Activated CD4-positive, alpha-beta T cell treated with anti-CD3 and anti-CD28 coated beads, Interleukin-2, amount 10 ng/mL, durations not matched to agents 24 days and 14 days (primary cell): ENCODE measurements at regions not wholly inside any gene's neighbourhood (a gene's known extent, or its start where the extent isn't known, plus 50 kb on each side); places are given as distances from the start of the nearest gene placed in this dataset.

Source experiments
- DNase-seq: peaks from one replicate; pipeline ENCODE4 v3.0.0; 2022
- H3K27ac Mint-ChIP-seq: one replicate; pipeline ENCODE4 v1.8.0; 2022; ENCODE audit warnings: mild to moderate bottlenecking, mixed read lengths
- H3K27me3 Mint-ChIP-seq: one replicate; pipeline ENCODE4 v1.8.0; 2022; ENCODE audit warnings: mixed read lengths
- H3K36me3 Mint-ChIP-seq: one replicate; pipeline ENCODE4 v1.8.0; 2022; ENCODE audit warnings: low read depth, mild to moderate bottlenecking, mixed read lengths
- H3K4me1 Mint-ChIP-seq: one replicate; pipeline ENCODE4 v1.8.0; 2021; ENCODE audit warnings: mixed read lengths
- H3K4me3 Mint-ChIP-seq: one replicate; pipeline ENCODE4 v1.8.0; 2022; ENCODE audit warnings: mild to moderate bottlenecking, moderate library complexity, mixed read lengths
- H3K9me3 Mint-ChIP-seq: one replicate; pipeline ENCODE4 v1.8.0; 2021; ENCODE audit warnings: mixed read lengths
- intact Hi-C: fragments of 100-400 bp; cut with micrococcal nuclease; formaldehyde crosslinking; loops from one replicate; pipeline ENCODE4 v1.15.1; 2023

GRCh38 chr1:98502937-98503336, 158.6 kb upstream of the SNX7 start:
- Mint-ChIP-seq H3K36me3 (no peaks in the 10 kb centered on the region), H3K4me3 (no peak overlapping the region), H3K27ac (no peak overlapping the region), H3K4me1 (no peaks in the 10 kb centered on the region), H3K9me3 (peaks cover 14% of the 10 kb centered on the region), H3K27me3 (no peaks in the 10 kb centered on the region)
- no peak for DNase-seq
- intact Hi-C loops, result no loop called here

GRCh38 chr1:98500324-98500723, 161.2 kb upstream of the SNX7 start:
- H3K27ac Mint-ChIP-seq, result no peak overlapping the region
- H3K4me3 Mint-ChIP-seq, result no peak overlapping the region
- peaks cover 14% of the 10 kb centered on the region for H3K9me3 Mint-ChIP-seq
- no peaks in the 10 kb centered on the region for H3K27me3 Mint-ChIP-seq
- H3K4me1 Mint-ChIP-seq, result no peaks in the 10 kb centered on the region
- H3K36me3 Mint-ChIP-seq, result no peaks in the 10 kb centered on the region
- no peak for DNase-seq
- intact Hi-C loops, result no loop called here

- intact Hi-C loops, result no loop called here
- H3K9me3 Mint-ChIP-seq, result peaks cover 8% of the 10 kb centered on the region
- H3K4me1 Mint-ChIP-seq, result no peaks in the 10 kb centered on the region
- H3K4me3 Mint-ChIP-seq, result no peak overlapping the region
- no peak overlapping the region for H3K27ac Mint-ChIP-seq
- H3K36me3 Mint-ChIP-seq, result no peaks in the 10 kb centered on the region
- no peak for DNase-seq
- H3K27me3 Mint-ChIP-seq, result no peaks in the 10 kb centered on the region
Observed at GRCh38 chr1:98498651-98499050, 162.9 kb upstream of the SNX7 start.

GRCh38 chr1:98497497-98497896, 164.0 kb upstream of the SNX7 start:
- H3K4me3 Mint-ChIP-seq, result no peak overlapping the region
- peaks cover 8% of the 10 kb centered on the region for H3K9me3 Mint-ChIP-seq
- no peaks in the 10 kb centered on the region for H3K36me3 Mint-ChIP-seq
- intact Hi-C loops, result no loop called here
- H3K27me3 Mint-ChIP-seq, result no peaks in the 10 kb centered on the region
- no peaks in the 10 kb centered on the region for H3K4me1 Mint-ChIP-seq
- no peak overlapping the region for H3K27ac Mint-ChIP-seq
- DNase-seq, result no peak

- no peaks in the 10 kb centered on the region for H3K36me3 Mint-ChIP-seq
- no peak overlapping the region for H3K4me3 Mint-ChIP-seq
- DNase-seq, result no peak
- H3K9me3 Mint-ChIP-seq, result no peaks in the 10 kb centered on the region
- intact Hi-C loops, result no loop called here
- H3K4me1 Mint-ChIP-seq, result no peaks in the 10 kb centered on the region
- H3K27me3 Mint-ChIP-seq, result no peaks in the 10 kb centered on the region
- H3K27ac Mint-ChIP-seq, result no peak overlapping the region
Observed at GRCh38 chr1:98496256-98496995, 165.1 kb upstream of the SNX7 start.

GRCh38 chr1:98493469-98493868, 168.1 kb upstream of the SNX7 start:
- Mint-ChIP-seq H3K9me3 (no peaks in the 10 kb centered on the region), H3K36me3 (no peaks in the 10 kb centered on the region), H3K4me3 (no peak overlapping the region), H3K27me3 (no peaks in the 10 kb centered on the region), H3K27ac (no peak overlapping the region), H3K4me1 (no peaks in the 10 kb centered on the region)
- intact Hi-C loops, result no loop called here
- no peak for DNase-seq

- Mint-ChIP-seq H3K9me3 (no peaks in the 10 kb centered on the region), H3K27me3 (no peaks in the 10 kb centered on the region), H3K4me1 (no peaks in the 10 kb centered on the region), H3K36me3 (no peaks in the 10 kb centered on the region), H3K4me3 (no peak overlapping the region), H3K27ac (no peak overlapping the region)
- DNase-seq, result no peak
- intact Hi-C loops, result no loop called here
Observed at GRCh38 chr1:98490099-98490498, 171.4 kb upstream of the SNX7 start.

- no peaks in the 10 kb centered on the region for H3K4me1 Mint-ChIP-seq
- intact Hi-C loops, result no loop called here
- no peaks in the 10 kb centered on the region for H3K27me3 Mint-ChIP-seq
- H3K9me3 Mint-ChIP-seq, result no peaks in the 10 kb centered on the region
- no peak overlapping the region for H3K4me3 Mint-ChIP-seq
- DNase-seq, result no peak
- no peaks in the 10 kb centered on the region for H3K36me3 Mint-ChIP-seq
- H3K27ac Mint-ChIP-seq, result no peak overlapping the region
Observed at GRCh38 chr1:98487620-98488019, 173.9 kb upstream of the SNX7 start.

GRCh38 chr1:98482611-98483010, 178.9 kb upstream of the SNX7 start:
- Mint-ChIP-seq H3K4me3 (no peak overlapping the region), H3K9me3 (no peaks in the 10 kb centered on the region), H3K4me1 (no peaks in the 10 kb centered on the region), H3K27me3 (no peaks in the 10 kb centered on the region), H3K27ac (no peak overlapping the region), H3K36me3 (no peaks in the 10 kb centered on the region)
- intact Hi-C loops, result no loop called here
- DNase-seq, result no peak

GRCh38 chr1:98480271-98480670, 181.2 kb upstream of the SNX7 start:
- intact Hi-C loops, result no loop called here
- no peaks in the 10 kb centered on the region for H3K36me3 Mint-ChIP-seq

GRCh38 chr1:98478121-98478520, 183.4 kb upstream of the SNX7 start:
- Mint-ChIP-seq H3K27ac (no peak overlapping the region), H3K4me3 (no peak overlapping the region), H3K9me3 (no peaks in the 10 kb centered on the region), H3K27me3 (no peaks in the 10 kb centered on the region), H3K36me3 (no peaks in the 10 kb centered on the region), H3K4me1 (no peaks in the 10 kb centered on the region)
- intact Hi-C loops, result no loop called here
- no peak for DNase-seq

More at GRCh38 chr1:98480271-98480670, 181.2 kb upstream of the SNX7 start:
- H3K27me3 Mint-ChIP-seq, result no peaks in the 10 kb centered on the region
- no peak overlapping the region for H3K27ac Mint-ChIP-seq
- no peak for DNase-seq
- H3K4me3 Mint-ChIP-seq, result no peak overlapping the region
- H3K9me3 Mint-ChIP-seq, result no peaks in the 10 kb centered on the region
- no peaks in the 10 kb centered on the region for H3K4me1 Mint-ChIP-seq

GRCh38 chr1:98472878-98473277, 188.6 kb upstream of the SNX7 start:
- Mint-ChIP-seq H3K27ac (no peak overlapping the region), H3K4me1 (no peaks in the 10 kb centered on the region)

GRCh38 chr1:98471633-98472032, 189.9 kb upstream of the SNX7 start:
- no peak for DNase-seq
- Mint-ChIP-seq H3K36me3 (no peaks in the 10 kb centered on the region), H3K27me3 (peaks cover 2% of the 10 kb centered on the region), H3K9me3 (no peaks in the 10 kb centered on the region), H3K27ac (no peak overlapping the region), H3K4me1 (no peaks in the 10 kb centered on the region), H3K4me3 (no peak overlapping the region)
- intact Hi-C loops, result no loop called here

More at GRCh38 chr1:98472878-98473277, 188.6 kb upstream of the SNX7 start:
- H3K4me3 Mint-ChIP-seq, result no peak overlapping the region
- DNase-seq, result no peak
- peaks cover 1% of the 10 kb centered on the region for H3K27me3 Mint-ChIP-seq
- no peaks in the 10 kb centered on the region for H3K9me3 Mint-ChIP-seq
- intact Hi-C loops, result no loop called here
- no peaks in the 10 kb centered on the region for H3K36me3 Mint-ChIP-seq

GRCh38 chr1:98468111-98468717, 193.3 kb upstream of the SNX7 start:
- no peaks in the 10 kb centered on the region for H3K4me1 Mint-ChIP-seq
- DNase-seq, result peak; percentile 62
- intact Hi-C loops, result loop anchor here (5.0 kb wide), 2 partner anchors 416 to 1501 kb away; no protein-coding TSS in a partner anchor
- H3K27me3 Mint-ChIP-seq, result peaks cover 8% of the 10 kb centered on the region
- H3K27ac Mint-ChIP-seq, result no peak overlapping the region
- H3K36me3 Mint-ChIP-seq, result no peaks in the 10 kb centered on the region
- no peak overlapping the region for H3K4me3 Mint-ChIP-seq
- no peaks in the 10 kb centered on the region for H3K9me3 Mint-ChIP-seq
